Endothelial cell of umbilical vein (primary cell): ENCODE measurements at regions not wholly inside any gene's neighbourhood (a gene's known extent, or its start where the extent isn't known, plus 50 kb on each side); places are given as distances from the start of the nearest gene placed in this dataset.

Source experiments
- EZH2 ChIP-seq: IDR thresholded peaks from 2 replicates; pipeline ENCODE4 v1.6.1; 2012; ENCODE audit warnings: borderline replicate concordance, low read depth, mild to moderate bottlenecking, moderate library complexity, low read length, inconsistent platforms; ENCODE audit not compliant: severe bottlenecking
- FOS ChIP-seq: IDR thresholded peaks from 2 replicates; pipeline ENCODE4 v1.6.1; 2011; ENCODE audit warnings: mild to moderate bottlenecking, low read length, moderate library complexity, borderline replicate concordance; ENCODE audit not compliant: insufficient read depth
- JUN ChIP-seq: IDR thresholded peaks from 2 replicates; pipeline ENCODE4 v1.6.1; 2011; ENCODE audit warnings: borderline replicate concordance, low read depth; ENCODE audit not compliant: insufficient read length, insufficient read depth
- MYC ChIP-seq: IDR thresholded peaks from one replicate; pipeline ENCODE4 v1.6.1; 2011; ENCODE audit warnings: mild to moderate bottlenecking, low read depth, low read length
- POLR2A ChIP-seq: IDR thresholded peaks from 2 replicates; pipeline ENCODE4 v1.6.1; 2012; ENCODE audit warnings: low read depth, mild to moderate bottlenecking, control low read depth, low read length
- POLR2AphosphoS5 ChIP-seq: IDR thresholded peaks from 2 replicates; pipeline ENCODE4 v1.6.1; 2012; ENCODE audit warnings: low read depth, mild to moderate bottlenecking, control low read depth, low read length, moderate library complexity; ENCODE audit not compliant: insufficient read depth
- TF ChIP-seq, protein P1 (sequence below), 2 donors: IDR thresholded peaks; 1 replicate in 1 of 2; 2 replicates in 1 of 2; pipeline ENCODE4 v1.5.1; 2011; ENCODE audit warnings: low read length in 2 of 2, mild to moderate bottlenecking in 2 of 2, moderate library complexity in 2 of 2, control low read depth in 1 of 2, inconsistent platforms in 1 of 2, low read depth in 1 of 2; ENCODE audit not compliant: insufficient read depth in 1 of 2; ENCODE audit errors: extremely low read depth in 1 of 2

DNA sequence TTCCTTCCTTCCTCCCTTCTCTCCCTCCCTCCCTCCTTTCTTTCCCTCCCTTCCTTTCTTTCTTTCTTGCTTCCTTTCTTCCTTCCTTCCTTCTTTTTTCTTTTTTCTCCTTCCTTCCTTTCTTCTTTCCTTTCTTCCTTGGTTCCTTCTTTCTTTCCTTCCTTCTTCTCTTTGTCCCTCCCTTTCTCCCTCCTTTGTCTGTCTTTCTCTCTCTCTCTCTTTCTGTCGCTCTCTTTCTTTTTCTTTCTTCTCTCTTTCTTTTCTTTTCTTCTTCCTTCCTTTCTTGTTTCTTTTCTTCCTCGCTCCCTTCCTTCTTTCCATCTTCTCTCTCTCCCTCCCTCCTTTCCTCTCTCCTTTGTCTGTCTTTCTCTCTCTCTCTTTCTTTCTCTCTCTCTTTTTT lies 601.9 kb upstream of the JAG1 start:
- TF ChIP-seq, protein P1, sequence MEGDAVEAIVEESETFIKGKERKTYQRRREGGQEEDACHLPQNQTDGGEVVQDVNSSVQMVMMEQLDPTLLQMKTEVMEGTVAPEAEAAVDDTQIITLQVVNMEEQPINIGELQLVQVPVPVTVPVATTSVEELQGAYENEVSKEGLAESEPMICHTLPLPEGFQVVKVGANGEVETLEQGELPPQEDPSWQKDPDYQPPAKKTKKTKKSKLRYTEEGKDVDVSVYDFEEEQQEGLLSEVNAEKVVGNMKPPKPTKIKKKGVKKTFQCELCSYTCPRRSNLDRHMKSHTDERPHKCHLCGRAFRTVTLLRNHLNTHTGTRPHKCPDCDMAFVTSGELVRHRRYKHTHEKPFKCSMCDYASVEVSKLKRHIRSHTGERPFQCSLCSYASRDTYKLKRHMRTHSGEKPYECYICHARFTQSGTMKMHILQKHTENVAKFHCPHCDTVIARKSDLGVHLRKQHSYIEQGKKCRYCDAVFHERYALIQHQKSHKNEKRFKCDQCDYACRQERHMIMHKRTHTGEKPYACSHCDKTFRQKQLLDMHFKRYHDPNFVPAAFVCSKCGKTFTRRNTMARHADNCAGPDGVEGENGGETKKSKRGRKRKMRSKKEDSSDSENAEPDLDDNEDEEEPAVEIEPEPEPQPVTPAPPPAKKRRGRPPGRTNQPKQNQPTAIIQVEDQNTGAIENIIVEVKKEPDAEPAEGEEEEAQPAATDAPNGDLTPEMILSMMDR (IDR thresholded peaks at IDR 0.05; ENCODE audit: extremely low read depth in 1 of 2, insufficient read depth in 1 of 2, low read depth in 1 of 2, low read length in 2 of 2) = no peak
- TF ChIP-seq MYC (no peak), POLR2AphosphoS5 (no peak), EZH2 (no peak), JUN (no peak), POLR2A (no peak), FOS (no peak)
